ENCODE measurements at regions not wholly inside any gene's neighbourhood (a gene's known extent, or its start where the extent isn't known, plus 50 kb on each side); places are given as distances from the start of the nearest gene placed in this dataset.

DNA sequence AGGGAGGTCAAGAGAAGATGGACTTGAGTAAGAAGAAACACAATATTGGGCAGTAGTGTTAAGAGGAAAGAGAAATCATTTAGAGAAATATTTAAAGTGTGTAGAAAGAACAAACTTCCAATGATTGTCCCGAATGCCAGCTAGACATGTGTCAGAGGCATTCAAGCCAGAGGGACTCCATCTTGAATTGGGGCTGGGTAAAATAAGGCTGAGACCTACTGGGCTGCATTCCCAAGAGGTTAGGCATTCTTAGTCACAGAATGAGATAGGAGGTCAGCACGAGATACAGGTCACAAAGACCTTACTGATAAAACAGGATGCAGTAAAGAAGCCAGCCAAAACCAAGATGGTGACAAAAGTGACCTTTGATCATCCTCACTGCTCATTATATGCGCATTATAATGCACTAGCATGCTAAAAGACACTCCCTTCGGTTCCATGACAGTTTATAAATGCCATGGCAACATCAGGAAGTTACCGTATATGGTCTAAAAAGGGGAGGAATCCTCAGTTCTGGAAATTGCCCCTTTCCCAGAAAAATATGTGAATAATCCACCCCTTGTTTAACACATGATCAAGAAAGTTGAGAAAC is 127.0 kb upstream of the IPO5 start:
- TF ChIP-seq POLR2A (IDR thresholded peaks at IDR 0.05) (no peak), POLR2AphosphoS5 (IDR thresholded peaks at IDR 0.05) (no peak)
- TF ChIP-seq, protein P1, sequence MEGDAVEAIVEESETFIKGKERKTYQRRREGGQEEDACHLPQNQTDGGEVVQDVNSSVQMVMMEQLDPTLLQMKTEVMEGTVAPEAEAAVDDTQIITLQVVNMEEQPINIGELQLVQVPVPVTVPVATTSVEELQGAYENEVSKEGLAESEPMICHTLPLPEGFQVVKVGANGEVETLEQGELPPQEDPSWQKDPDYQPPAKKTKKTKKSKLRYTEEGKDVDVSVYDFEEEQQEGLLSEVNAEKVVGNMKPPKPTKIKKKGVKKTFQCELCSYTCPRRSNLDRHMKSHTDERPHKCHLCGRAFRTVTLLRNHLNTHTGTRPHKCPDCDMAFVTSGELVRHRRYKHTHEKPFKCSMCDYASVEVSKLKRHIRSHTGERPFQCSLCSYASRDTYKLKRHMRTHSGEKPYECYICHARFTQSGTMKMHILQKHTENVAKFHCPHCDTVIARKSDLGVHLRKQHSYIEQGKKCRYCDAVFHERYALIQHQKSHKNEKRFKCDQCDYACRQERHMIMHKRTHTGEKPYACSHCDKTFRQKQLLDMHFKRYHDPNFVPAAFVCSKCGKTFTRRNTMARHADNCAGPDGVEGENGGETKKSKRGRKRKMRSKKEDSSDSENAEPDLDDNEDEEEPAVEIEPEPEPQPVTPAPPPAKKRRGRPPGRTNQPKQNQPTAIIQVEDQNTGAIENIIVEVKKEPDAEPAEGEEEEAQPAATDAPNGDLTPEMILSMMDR (IDR thresholded peaks at IDR 0.05 in 8 of 11, conservative IDR thresholded peaks at IDR 0.05 in 3 of 11) = no peak
